H1 (cell line): ENCODE measurements at regions not wholly inside any gene's neighbourhood (a gene's known extent, or its start where the extent isn't known, plus 50 kb on each side); places are given as distances from the start of the nearest gene placed in this dataset.

ENCODE experiments used
- CTCF ChIA-PET: fragments of 300-600 bp; sonication (Branson Sonifier 250); formaldehyde crosslinking; loops from one replicate; lab custom pipeline; 2021; ENCODE audit not compliant: partially characterized antibody; lab: Charles Lee
- POLR2A ChIA-PET: fragments of 300-600 bp; sonication (Branson Sonifier 250); formaldehyde crosslinking; loops from one replicate; lab custom pipeline; 2021; ENCODE audit warnings: inconsistent platforms; ENCODE audit not compliant: partially characterized antibody; lab: Charles Lee
- DNase-seq, 2 experiments: peaks; one replicate each; pipeline versions ENCODE4 v3.0.0 to v3.0.0-alpha.2; 2010 to 2022; ENCODE audit warnings: low spot score in 2 of 2, low read depth in 1 of 2, mixed read lengths in 1 of 2
- FAIRE-seq: peaks from 2 replicates; lab custom pipeline; 2011; peaks lifted over from hg19 to GRCh38; lab: Jason Lieb, UNC
- H2AFZ ChIP-seq: 2 replicates; pipeline ENCODE4 v1.8.1; 2012; ENCODE audit warnings: low read length, inconsistent platforms
- H2AK5ac ChIP-seq: 2 replicates; pipeline ENCODE4 v1.6.1; 2013; ENCODE audit warnings: low read depth, low read length
- H2BK120ac ChIP-seq: replicated peaks from 2 replicates; pipeline ENCODE3; 2013; ENCODE audit warnings: low read depth, low read length, inconsistent platforms
- H2BK12ac ChIP-seq: 2 replicates; pipeline ENCODE4 v1.6.1; 2013; ENCODE audit warnings: low read depth, low read length
- H2BK15ac ChIP-seq: 2 replicates; pipeline ENCODE4 v1.6.1; 2013; ENCODE audit warnings: low read length
- H2BK20ac ChIP-seq: 2 replicates; pipeline ENCODE4 v1.6.1; 2013; ENCODE audit warnings: low read length
- H2BK5ac ChIP-seq: 2 replicates; pipeline ENCODE4 v1.6.1; 2013; ENCODE audit warnings: low read depth, low read length
- H3K14ac ChIP-seq: 2 replicates; pipeline ENCODE4 v1.6.1; 2013; ENCODE audit warnings: inconsistent platforms; ENCODE audit not compliant: insufficient read length
- H3K18ac ChIP-seq: 2 replicates; pipeline ENCODE4 v1.6.1; 2013; ENCODE audit warnings: low read length; ENCODE audit errors: extremely low read depth
- H3K23ac ChIP-seq: 2 replicates; pipeline ENCODE4 v1.6.1; 2013; ENCODE audit warnings: inconsistent platforms; ENCODE audit not compliant: insufficient read length
- H3K23me2 ChIP-seq: 2 replicates; pipeline ENCODE4 v1.6.1; 2013; ENCODE audit warnings: low read depth, low read length
- H3K27ac ChIP-seq: 2 replicates; pipeline ENCODE4 v1.6.1; 2011; ENCODE audit warnings: low read depth, low read length, inconsistent platforms
- H3K27me3 ChIP-seq, 4 experiments: replicated peaks in 1 of 4; 1 replicate in 1 of 4; 2 replicates in 3 of 4; pipeline versions ENCODE4 v1.6.1 to v1.8.1; 2011 to 2013; ENCODE audit warnings: low read length in 3 of 4, mild to moderate bottlenecking in 3 of 4, inconsistent platforms in 2 of 4, mixed read lengths in 2 of 4, moderate library complexity in 1 of 4; ENCODE audit not compliant: control insufficient read depth in 3 of 4, insufficient read depth in 3 of 4; ENCODE audit errors: extremely low read depth in 1 of 4
- H3K36me3 ChIP-seq, 4 experiments: 2 replicates each; pipeline versions ENCODE4 v1.6.1 to v1.8.1; 2011 to 2013; ENCODE audit warnings: mild to moderate bottlenecking in 4 of 4, low read length in 3 of 4, moderate library complexity in 2 of 4, control low read depth in 1 of 4, inconsistent platforms in 1 of 4; ENCODE audit not compliant: insufficient read depth in 4 of 4, control insufficient read depth in 2 of 4
- H3K4ac ChIP-seq: replicated peaks from 2 replicates; pipeline ENCODE3; 2013; ENCODE audit warnings: low read length, low read depth, mixed read lengths, inconsistent platforms; ENCODE audit not compliant: insufficient read length
- H3K4me1 ChIP-seq, 4 experiments: replicated peaks in 1 of 4; 1 replicate in 1 of 4; 2 replicates in 3 of 4; pipeline versions ENCODE4 v1.6.1 to v1.8.1; 2011 to 2013; ENCODE audit warnings: low read length in 3 of 4, inconsistent platforms in 2 of 4, mixed read lengths in 1 of 4; ENCODE audit not compliant: insufficient read depth in 4 of 4, control insufficient read depth in 3 of 4
- H3K4me2 ChIP-seq, 2 experiments: 2 replicates each; pipeline versions ENCODE4 v1.6.1 to v1.8.1; 2011 to 2013; ENCODE audit warnings: low read depth in 2 of 2, low read length in 2 of 2, control low read depth in 1 of 2, inconsistent platforms in 1 of 2, mild to moderate bottlenecking in 1 of 2; ENCODE audit not compliant: insufficient read depth in 1 of 2
- H3K4me3 ChIP-seq, 4 experiments: fragments of 200-600, 300-600 bp in 1 of 4; sonication (generic), shearing (Covaris generic), sonication (Bioruptor Twin) in 1 of 4; 2 replicates each; pipeline versions ENCODE4 v1.5.1 to v1.8.1; 2011 to 2016; ENCODE audit warnings: low read length in 4 of 4, low read depth in 3 of 4, control low read depth in 2 of 4, inconsistent platforms in 2 of 4, mild to moderate bottlenecking in 2 of 4, mixed read lengths in 1 of 4, moderate library complexity in 1 of 4; ENCODE audit not compliant: insufficient read depth in 2 of 4; ENCODE audit errors: extremely low read depth in 1 of 4
- H3K56ac ChIP-seq: replicated peaks from 2 replicates; pipeline ENCODE3; 2013; ENCODE audit warnings: low read depth, mild to moderate bottlenecking, mixed read lengths, low read length, inconsistent platforms; ENCODE audit not compliant: insufficient read length
- H3K79me1 ChIP-seq: 2 replicates; pipeline ENCODE4 v1.6.1; 2013; ENCODE audit warnings: low read depth, low read length, control low read depth
- H3K79me2 ChIP-seq, 2 experiments: 2 replicates each; pipeline versions ENCODE4 v1.6.1 to v1.8.1; 2012 to 2013; ENCODE audit warnings: low read length in 2 of 2, mild to moderate bottlenecking in 2 of 2, inconsistent platforms in 1 of 2; ENCODE audit not compliant: insufficient read depth in 2 of 2, control insufficient read depth in 1 of 2
- H3K9ac ChIP-seq, 4 experiments: replicated peaks in 1 of 4; 1 replicate in 1 of 4; 2 replicates in 3 of 4; pipeline versions ENCODE4 v1.6.1 to v1.8.1; 2011 to 2013; ENCODE audit warnings: low read depth in 3 of 4, low read length in 3 of 4, control low read depth in 2 of 4, mild to moderate bottlenecking in 2 of 4, moderate library complexity in 2 of 4, inconsistent platforms in 1 of 4; ENCODE audit errors: extremely low read depth in 1 of 4
- H3K9me3 ChIP-seq, 2 experiments: 2 replicates each; pipeline versions ENCODE4 v1.6.1 to v1.8.1; 2012 to 2013; ENCODE audit warnings: mild to moderate bottlenecking in 2 of 2, moderate library complexity in 2 of 2, control low read depth in 1 of 2, inconsistent platforms in 1 of 2, low read depth in 1 of 2, low read length in 1 of 2, mixed read lengths in 1 of 2; ENCODE audit not compliant: insufficient read depth in 2 of 2
- H4K20me1 ChIP-seq, 2 experiments: replicated peaks in 1 of 2; 2 replicates each; pipeline versions ENCODE3 to v1.8.1; 2011 to 2013; ENCODE audit warnings: inconsistent platforms in 2 of 2, low read length in 2 of 2, mild to moderate bottlenecking in 1 of 2; ENCODE audit not compliant: insufficient read depth in 2 of 2, control insufficient read depth in 1 of 2
- H4K5ac ChIP-seq: 2 replicates; pipeline ENCODE4 v1.6.1; 2013; ENCODE audit warnings: low read length, low read depth, mixed read lengths, inconsistent platforms; ENCODE audit not compliant: insufficient read length
- H4K8ac ChIP-seq: 2 replicates; pipeline ENCODE4 v1.8.0; 2013; ENCODE audit warnings: mild to moderate bottlenecking, moderate library complexity, low read length, inconsistent platforms; ENCODE audit not compliant: insufficient read depth; ENCODE audit errors: extremely low read depth
- H4K91ac ChIP-seq: replicated peaks from 2 replicates; pipeline ENCODE3; 2013; ENCODE audit warnings: low read length, mixed read lengths, inconsistent platforms; ENCODE audit not compliant: insufficient read length
- BRCA1 ChIP-seq: IDR thresholded peaks from 2 replicates; pipeline ENCODE4 v1.6.1; 2012; ENCODE audit warnings: low read depth, low read length, improper control_type of control experiment
- CEBPB ChIP-seq: IDR thresholded peaks from 2 replicates; pipeline ENCODE4 v1.6.1; 2012; ENCODE audit warnings: low read depth, low read length
- CTBP2 ChIP-seq: IDR thresholded peaks from 2 replicates; pipeline ENCODE4 v1.7.0; 2011; ENCODE audit warnings: borderline replicate concordance, mild to moderate bottlenecking, moderate library complexity, mixed read lengths, low read length; ENCODE audit not compliant: insufficient read depth, insufficient read length
- EGR1 ChIP-seq: IDR thresholded peaks from 2 replicates; pipeline ENCODE4 v1.6.1; 2011; ENCODE audit warnings: low read depth, low read length, borderline replicate concordance
- FOSL1 ChIP-seq: IDR thresholded peaks from 2 replicates; pipeline ENCODE4 v1.6.1; 2011; ENCODE audit warnings: mild to moderate bottlenecking, low read depth, low read length, moderate library complexity; ENCODE audit not compliant: insufficient read depth
- HDAC2 ChIP-seq, 2 experiments: fragments of 300-600 bp in 1 of 2; sonication (generic) in 1 of 2; IDR thresholded peaks; 2 replicates each; pipeline ENCODE4 v1.6.1; 2011 to 2012; ENCODE audit warnings: low read depth in 2 of 2, low read length in 2 of 2, mild to moderate bottlenecking in 2 of 2, moderate library complexity in 2 of 2, borderline replicate concordance in 1 of 2, inconsistent platforms in 1 of 2
- HDAC6 ChIP-seq: IDR thresholded peaks from one replicate; pipeline ENCODE4 v1.7.1; 2012; ENCODE audit warnings: low read depth, mild to moderate bottlenecking, inconsistent platforms, low read length, moderate library complexity
- NANOG ChIP-seq: IDR thresholded peaks from 2 replicates; pipeline ENCODE4 v1.6.1; 2011; ENCODE audit warnings: low read length, low read depth, mild to moderate bottlenecking, inconsistent platforms; ENCODE audit not compliant: insufficient read depth, poor library complexity, severe bottlenecking
- RFX5 ChIP-seq: IDR thresholded peaks from 2 replicates; pipeline ENCODE4 v1.6.1; 2011; ENCODE audit warnings: low read depth, low read length, improper control_type of control experiment, borderline replicate concordance
- SIX5 ChIP-seq: IDR thresholded peaks from 2 replicates; pipeline ENCODE4 v1.6.1; 2011; ENCODE audit warnings: mild to moderate bottlenecking, low read depth, low read length
- SRF ChIP-seq: IDR thresholded peaks from 2 replicates; pipeline ENCODE4 v1.6.1; 2011; ENCODE audit warnings: mild to moderate bottlenecking, low read depth, low read length, moderate library complexity
- TAF1 ChIP-seq: IDR thresholded peaks from 2 replicates; pipeline ENCODE4 v1.6.1; 2011; ENCODE audit warnings: mild to moderate bottlenecking, low read depth, low read length
- TAF7 ChIP-seq: optimal IDR thresholded peaks from 2 replicates; pipeline ENCODE3; 2011; ENCODE audit warnings: low read depth, mild to moderate bottlenecking, inconsistent platforms, low read length, moderate library complexity, borderline replicate concordance
- TBP ChIP-seq: IDR thresholded peaks from 2 replicates; pipeline ENCODE4 v1.6.1; 2011; ENCODE audit warnings: low read depth, low read length, improper control_type of control experiment
- WGBS, 2 experiments: shearing (Covaris generic) in 1 of 2; methylation state at CpG; one replicate each; pipeline versions ENCODE4 v1.1.6 to v1.1.7; 2013 to 2015; ENCODE audit warnings: low lambda C conversion rate in 2 of 2, mixed read lengths in 2 of 2, inconsistent platforms in 1 of 2, low coverage in 1 of 2, missing lambda C conversion rate in 1 of 2; ENCODE audit not compliant: insufficient replicate concordance in 2 of 2, insufficient coverage in 1 of 2, insufficient read length in 1 of 2; ENCODE audit errors: extremely low coverage in 1 of 2, missing lambda C conversion rate in 1 of 2; 5-methylcytosine and 5-hydroxymethylcytosine counted together

DNA sequence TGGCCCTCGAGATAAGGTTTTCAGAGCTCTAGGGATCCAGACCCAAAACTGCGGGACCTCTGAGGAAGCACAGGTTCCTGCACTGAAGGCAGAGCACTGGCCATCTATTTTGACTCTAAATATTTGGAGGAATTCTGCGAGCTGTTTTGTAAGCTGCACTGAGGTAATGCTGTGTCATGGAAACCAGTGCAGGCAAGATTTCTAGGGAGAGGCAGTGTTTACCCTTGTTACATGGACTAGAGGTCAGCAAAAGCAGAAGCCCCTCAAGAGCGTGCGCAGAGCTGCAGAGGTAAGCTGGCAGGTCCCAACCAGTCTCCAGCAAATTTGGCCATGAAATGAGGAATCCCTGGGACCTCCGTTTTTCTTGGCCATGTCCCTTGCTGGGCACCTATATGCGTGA, 137.3 kb downstream of the RNF152 start:
- Histone ChIP-seq H3K23me2 (no peaks in the 10 kb centered on the region), H3K36me3 (no peaks in the 10 kb centered on the region), H3K79me2 (no peaks in the 10 kb centered on the region), H2BK120ac (no peak overlapping the region), H4K91ac (no peak overlapping the region), H3K27me3 (no peaks in the 10 kb centered on the region), H3K4ac (no peak overlapping the region), H3K27ac (no peak overlapping the region), H3K9ac (no peak overlapping the region), H2BK12ac (no peak overlapping the region; the same call in 1 of the 2 replicates), H3K4me2 (no peak overlapping the region), H3K56ac (no peak overlapping the region), H2AFZ (0 out of 2 replicates have a peak overlapping the region, but pooled peaks have one; percentile 24), H3K23ac (no peak overlapping the region), H3K18ac (no peak overlapping the region), H2BK20ac (no peak overlapping the region), H3K4me3 (no peak overlapping the region), H2BK15ac (no peak overlapping the region), H2BK5ac (no peak overlapping the region), H2AK5ac (0 out of 2 replicates have a peak overlapping the region, but pooled peaks have one; percentile 19), H3K9me3 (no peaks in the 10 kb centered on the region), H3K4me1 (no peaks in the 10 kb centered on the region), H3K79me1 (no peaks in the 10 kb centered on the region), H4K20me1 (no peaks in the 10 kb centered on the region), H4K8ac (no peak overlapping the region), H3K14ac (no peak overlapping the region), H4K5ac (no peak overlapping the region)
- DNase-seq (no peak), FAIRE-seq (no peak)
- CTCF ChIA-PET = interaction anchor here (1.0 to 2.8 kb wide), 4 partner anchors 11 to 145 kb away, joined by 3 to 9 read pairs (median 6); no protein-coding TSS in a partner anchor
- 90% methylated on average over 7 of the region's 7 CpGs; no CpG with 5 or more reads in 1 of the 2 experiments for WGBS, 2 experiments
- POLR2A ChIA-PET = no interaction called here
- TF ChIP-seq NANOG (no peak), HDAC2 (IDR thresholded peaks at IDR 0.05; ENCODE audit: borderline replicate concordance in 1 of 2, low read depth in 2 of 2, low read length in 2 of 2) (no peak), CTBP2 (no peak), TBP (no peak), CEBPB (no peak), TAF7 (no peak), TAF1 (no peak), SIX5 (no peak), HDAC6 (no peak), EGR1 (no peak), BRCA1 (no peak), FOSL1 (no peak), RFX5 (no peak), SRF (no peak)
